Thyroid gland (tissue), 4 donors: ENCODE measurements at regions not wholly inside any gene's neighbourhood (a gene's known extent, or its start where the extent isn't known, plus 50 kb on each side); places are given as distances from the start of the nearest gene placed in this dataset.

Experiments
- CTCF ChIP-seq, 6 experiments: fragments of 200-600 bp in 3 of 6; fragments of 450-650 bp in 3 of 6; sonication (generic) in 3 of 6; IDR thresholded peaks; one replicate each; pipeline ENCODE4 v1.5.1; 2016 to 2019; ENCODE audit warnings: antibody characterized with exemption in 6 of 6, mild to moderate bottlenecking in 2 of 6, inconsistent platforms in 1 of 6, moderate library complexity in 1 of 6
- POLR2A ChIP-seq, 2 donors: fragments of 450-650 bp; IDR thresholded peaks; one replicate each; pipeline ENCODE4 v1.6.1; 2017; ENCODE audit warnings: antibody characterized with exemption in 2 of 2, mild to moderate bottlenecking in 2 of 2, moderate library complexity in 1 of 2

- TF ChIP-seq CTCF (IDR thresholded peaks at IDR 0.05), result no peak
- no peak for TF ChIP-seq POLR2A (IDR thresholded peaks at IDR 0.05)
Measured at GRCh38 chr12:125329239-125330102, 264.2 kb downstream of the AACS start.
